HG02610 (cell line): ENCODE measurements at regions not wholly inside any gene's neighbourhood (a gene's known extent, or its start where the extent isn't known, plus 50 kb on each side); places are given as distances from the start of the nearest gene placed in this dataset.
"Not testable (repeated sequence)": the region's sequence is repeated elsewhere in the genome, so short reads cannot be mapped to it uniquely, and the experiment has no call there.

Source experiments
- ATAC-seq: cut with Tn5 transposase; IDR thresholded peaks from one replicate; pipeline ENCODE4 v1.9.1; 2021; ENCODE audit warnings: mild to moderate bottlenecking, moderate library complexity; ENCODE audit not compliant: unreplicated experiment

GRCh38 chr20:16801919-16802651, 53.9 kb downstream of the OTOR start:
- ATAC-seq: peak; percentile 66

- ATAC-seq: no peak
Measured at GRCh38 chr20:16802652-16802935, 54.4 kb downstream of the OTOR start.

- no peak for ATAC-seq
Measured at GRCh38 chr20:16803965-16804792, 56.0 kb downstream of the OTOR start.

- ATAC-seq: no peak
Measured at GRCh38 chr20:16804793-16805187, 56.6 kb downstream of the OTOR start.

GRCh38 chr20:16806061-16806460, 57.9 kb downstream of the OTOR start:
- ATAC-seq: no peak

- no peak for ATAC-seq
Measured at GRCh38 chr20:16806886-16807285, 58.7 kb downstream of the OTOR start.

- no peak for ATAC-seq
Measured at GRCh38 chr20:16808796-16809195, 60.6 kb downstream of the OTOR start.

- ATAC-seq: no peak
Measured at GRCh38 chr20:16810216-16810615, 62.1 kb downstream of the OTOR start.

- ATAC-seq: no peak
Measured at GRCh38 chr20:16816192-16816591, 68.0 kb downstream of the OTOR start.

GRCh38 chr20:16819483-16819882, 71.3 kb downstream of the OTOR start:
- ATAC-seq: no peak

- ATAC-seq: no peak
Measured at GRCh38 chr20:16821211-16822089, 73.3 kb downstream of the OTOR start.

GRCh38 chr20:16824664-16825063, 76.5 kb downstream of the OTOR start:
- ATAC-seq: no peak

- ATAC-seq: no peak
Measured at GRCh38 chr20:16828666-16829305, 80.6 kb downstream of the OTOR start.

- ATAC-seq: not testable (repeated sequence)
Measured at GRCh38 chr20:16835690-16836089, 87.5 kb downstream of the OTOR start.

GRCh38 chr20:16842486-16843120, 94.4 kb downstream of the OTOR start:
- no peak for ATAC-seq

GRCh38 chr20:16844406-16844805, 96.2 kb downstream of the OTOR start:
- ATAC-seq: no peak

- ATAC-seq: no peak
Measured at GRCh38 chr20:16846006-16846405, 97.8 kb downstream of the OTOR start.

GRCh38 chr20:16848061-16848460, 99.9 kb downstream of the OTOR start:
- ATAC-seq: no peak

GRCh38 chr20:16848526-16848925, 100.4 kb downstream of the OTOR start:
- no peak for ATAC-seq

GRCh38 chr20:16860914-16861313, 112.8 kb downstream of the OTOR start:
- no peak for ATAC-seq

GRCh38 chr20:16861708-16862107, 113.5 kb downstream of the OTOR start:
- ATAC-seq: no peak
